Transverse colon (tissue), 4 donors: ENCODE measurements at regions not wholly inside any gene's neighbourhood (a gene's known extent, or its start where the extent isn't known, plus 50 kb on each side); places are given as distances from the start of the nearest gene placed in this dataset.

Experiments
- CTCF ChIP-seq, 5 experiments: fragments of 200-600 bp in 3 of 5; fragments of 450-650 bp in 2 of 5; sonication (generic) in 3 of 5; IDR thresholded peaks; 1 replicate in 2 of 5; 2 replicates in 3 of 5; pipeline ENCODE4 v1.5.1; 2016 to 2017; ENCODE audit warnings: antibody characterized with exemption in 5 of 5, inconsistent platforms in 3 of 5, mild to moderate bottlenecking in 2 of 5, moderate library complexity in 1 of 5
- POLR2A ChIP-seq: fragments of 450-650 bp; IDR thresholded peaks from one replicate; pipeline ENCODE4 v1.6.1; 2016; ENCODE audit warnings: antibody characterized with exemption, mild to moderate bottlenecking, moderate library complexity
- POLR2AphosphoS5 ChIP-seq, 3 donors: sonication (generic); formaldehyde crosslinking; IDR thresholded peaks; one replicate each; pipeline ENCODE4 v1.6.1; 2016; ENCODE audit warnings: antibody characterized with exemption in 3 of 3

DNA sequence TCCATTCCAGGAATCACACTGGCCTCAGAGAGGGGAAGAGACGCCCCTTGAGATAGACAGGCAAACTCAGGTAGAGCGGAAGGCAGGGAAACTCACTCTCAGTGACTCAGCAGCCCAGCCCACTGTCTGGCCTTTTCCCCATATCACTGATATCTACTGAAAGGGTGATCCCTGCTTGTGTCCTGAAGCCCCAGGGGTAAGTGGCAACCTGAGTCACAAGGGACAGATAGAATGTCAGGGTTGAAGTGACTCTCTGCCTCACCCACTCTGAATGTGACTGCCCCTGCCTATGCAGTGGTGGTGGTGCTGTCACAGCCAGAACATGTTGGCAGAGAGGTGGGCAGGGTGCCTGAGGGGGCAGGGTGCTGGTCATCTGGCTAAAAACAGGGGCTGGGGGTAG is 157.5 kb upstream of the FGGY start:
- TF ChIP-seq CTCF (IDR thresholded peaks at IDR 0.05) (no peak), POLR2AphosphoS5 (IDR thresholded peaks at IDR 0.05) (no peak), POLR2A (no peak)
